ENCODE measurements at regions not wholly inside any gene's neighbourhood (a gene's known extent, or its start where the extent isn't known, plus 50 kb on each side); places are given as distances from the start of the nearest gene placed in this dataset.

GRCh38 chr11:109973486-109973885 lies 119.7 kb upstream of the ZC3H12C start:
- intact Hi-C loops (cut with micrococcal nuclease) = no loop called here
- ATAC-seq (no peak), DNase-seq (no peak)

- ATAC-seq (no peak), DNase-seq (no peak)
- intact Hi-C loops (cut with micrococcal nuclease) = no loop called here
Observed at GRCh38 chr11:109974523-109974922, 118.7 kb upstream of the ZC3H12C start.

- no peak for ATAC-seq
- intact Hi-C loops (cut with micrococcal nuclease) = no loop called here
- no peak for DNase-seq
Observed at GRCh38 chr11:109978895-109979294, 114.3 kb upstream of the ZC3H12C start.

- intact Hi-C loops (cut with micrococcal nuclease) = no loop called here
- no peak for ATAC-seq
- DNase-seq = no peak
Observed at GRCh38 chr11:109981031-109981636, 112.1 kb upstream of the ZC3H12C start.

- ATAC-seq = no peak
- intact Hi-C loops (cut with micrococcal nuclease) = no loop called here
- DNase-seq = no peak
Observed at GRCh38 chr11:109983358-109983757, 109.8 kb upstream of the ZC3H12C start.

GRCh38 chr11:109984634-109985289 lies 108.4 kb upstream of the ZC3H12C start:
- intact Hi-C loops (cut with micrococcal nuclease) = no loop called here
- no peak for DNase-seq
- no peak for ATAC-seq

- ATAC-seq (no peak), DNase-seq (no peak)
- intact Hi-C loops (cut with micrococcal nuclease) = no loop called here
Observed at GRCh38 chr11:109986488-109986887, 106.7 kb upstream of the ZC3H12C start.

GRCh38 chr11:109991835-109992234 lies 101.4 kb upstream of the ZC3H12C start:
- no peak for ATAC-seq
- DNase-seq = no peak
- intact Hi-C loops (cut with micrococcal nuclease) = no loop called here

- intact Hi-C loops (cut with micrococcal nuclease) = no loop called here
- DNase-seq (no peak), ATAC-seq (no peak)
Observed at GRCh38 chr11:109993786-109994185, 99.4 kb upstream of the ZC3H12C start.

GRCh38 chr11:109994907-109995306 lies 98.3 kb upstream of the ZC3H12C start:
- ATAC-seq (no peak), DNase-seq (no peak)
- intact Hi-C loops (cut with micrococcal nuclease) = no loop called here

- DNase-seq (no peak), ATAC-seq (no peak)
- intact Hi-C loops (cut with micrococcal nuclease) = no loop called here
Observed at GRCh38 chr11:109996060-109996459, 97.1 kb upstream of the ZC3H12C start.

- DNase-seq (no peak), ATAC-seq (no peak)
- intact Hi-C loops (cut with micrococcal nuclease) = no loop called here
Observed at GRCh38 chr11:109998921-109999320, 94.3 kb upstream of the ZC3H12C start.

- ATAC-seq (peak; percentile 81), DNase-seq (no peak)
- intact Hi-C loops (cut with micrococcal nuclease) = no loop called here
Observed at GRCh38 chr11:110000031-110000502, 93.1 kb upstream of the ZC3H12C start.

GRCh38 chr11:110000850-110001249 lies 92.3 kb upstream of the ZC3H12C start:
- ATAC-seq (no peak), DNase-seq (no peak)
- intact Hi-C loops (cut with micrococcal nuclease) = no loop called here

GRCh38 chr11:110003426-110003825 lies 89.8 kb upstream of the ZC3H12C start:
- no peak for ATAC-seq
- intact Hi-C loops (cut with micrococcal nuclease) = no loop called here
- DNase-seq = no peak

GRCh38 chr11:110011595-110011994 lies 81.6 kb upstream of the ZC3H12C start:
- intact Hi-C loops (cut with micrococcal nuclease) = no loop called here

GRCh38 chr11:110015695-110016094 lies 77.5 kb upstream of the ZC3H12C start:
- ATAC-seq = no peak
- intact Hi-C loops (cut with micrococcal nuclease) = no loop called here

More at GRCh38 chr11:110011595-110011994, 81.6 kb upstream of the ZC3H12C start:
- DNase-seq (no peak), ATAC-seq (no peak)

GRCh38 chr11:110019675-110020074 lies 73.5 kb upstream of the ZC3H12C start:
- ATAC-seq (no peak), DNase-seq (no peak)
- intact Hi-C loops (cut with micrococcal nuclease) = no loop called here

More at GRCh38 chr11:110015695-110016094, 77.5 kb upstream of the ZC3H12C start:
- DNase-seq = no peak

- intact Hi-C loops (cut with micrococcal nuclease) = no loop called here
- DNase-seq = no peak
- ATAC-seq = no peak
Observed at GRCh38 chr11:110022548-110022947, 70.6 kb upstream of the ZC3H12C start.

GRCh38 chr11:110023711-110024110 lies 69.5 kb upstream of the ZC3H12C start:
- intact Hi-C loops (cut with micrococcal nuclease) = no loop called here
- no peak for ATAC-seq
- no peak for DNase-seq

All from left ventricle myocardium superior (tissue), 1 donor.